Hematopoietic multipotent progenitor cell (in vitro differentiated cells): ENCODE measurements at regions not wholly inside any gene's neighbourhood (a gene's known extent, or its start where the extent isn't known, plus 50 kb on each side); places are given as distances from the start of the nearest gene placed in this dataset.
"Not testable (repeated sequence)": the region's sequence is repeated elsewhere in the genome, so short reads cannot be mapped to it uniquely, and the experiment has no call there.

Experiments used
- DNase-seq, 3 donors: peaks; one replicate each; pipeline ENCODE4 v3.0.0-alpha.2; 2011 to 2015; ENCODE audit warnings: low read depth in 2 of 3, low spot score in 2 of 3

- DNase-seq: not testable (repeated sequence)
These were observed 79.8 kb upstream of the ADGRL1 start for GRCh38 chr19:14285726-14286125.

GRCh38 chr19:14283813-14284520 lies 78.0 kb upstream of the ADGRL1 start:
- peak in 1 of 3 donors; percentile 53 for DNase-seq

- DNase-seq: not testable (repeated sequence)
These were observed 73.3 kb upstream of the ADGRL1 start for GRCh38 chr19:14279270-14279669.

DNA sequence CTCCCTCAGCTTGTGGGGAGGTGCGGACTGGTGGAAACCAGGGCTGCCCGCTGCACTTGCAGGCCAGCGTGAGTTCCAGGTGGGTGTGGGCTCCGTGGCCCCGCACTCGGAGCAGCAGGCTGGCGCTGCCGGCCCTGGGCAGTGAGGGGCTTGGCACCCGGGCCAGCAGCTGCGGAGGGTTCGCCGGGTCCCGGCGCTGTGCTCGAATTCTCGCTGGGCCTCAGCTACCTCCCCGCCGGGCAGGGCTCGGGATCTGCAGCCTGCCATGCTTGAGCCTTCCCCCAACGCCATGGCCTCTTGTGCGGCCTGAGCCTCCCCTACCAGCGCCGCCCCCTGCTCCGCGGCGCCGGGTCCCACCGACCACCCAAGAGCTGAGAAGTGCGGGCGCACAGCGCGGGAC lies 71.6 kb upstream of the ADGRL1 start:
- DNase-seq: no peak

GRCh38 chr19:14275823-14276222 lies 69.9 kb upstream of the ADGRL1 start:
- not testable (repeated sequence) for DNase-seq

GRCh38 chr19:14272623-14273022 lies 66.7 kb upstream of the ADGRL1 start:
- DNase-seq: no peak

- DNase-seq: no peak
These were observed 65.9 kb upstream of the ADGRL1 start for GRCh38 chr19:14271840-14272239.

DNA sequence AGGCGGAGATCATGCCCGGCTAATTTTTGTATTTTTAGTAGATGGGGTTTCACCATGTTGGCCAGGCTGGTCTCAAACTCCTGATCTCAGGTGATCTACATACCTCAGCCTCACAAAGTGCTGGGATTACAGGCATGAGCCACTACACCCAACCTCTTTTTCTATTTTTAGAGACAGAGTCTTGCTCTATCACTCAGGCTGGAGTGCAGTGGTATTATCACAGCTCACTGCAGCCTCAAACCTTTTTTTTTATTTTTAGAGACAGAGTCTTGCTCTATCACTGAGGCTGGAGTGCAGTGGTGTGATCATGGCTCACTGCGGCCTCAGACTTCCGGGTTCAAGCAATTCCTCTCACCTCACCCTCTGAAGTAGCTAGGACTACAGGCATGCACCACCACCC lies 64.6 kb upstream of the ADGRL1 start:
- DNase-seq: not testable (repeated sequence)

DNA sequence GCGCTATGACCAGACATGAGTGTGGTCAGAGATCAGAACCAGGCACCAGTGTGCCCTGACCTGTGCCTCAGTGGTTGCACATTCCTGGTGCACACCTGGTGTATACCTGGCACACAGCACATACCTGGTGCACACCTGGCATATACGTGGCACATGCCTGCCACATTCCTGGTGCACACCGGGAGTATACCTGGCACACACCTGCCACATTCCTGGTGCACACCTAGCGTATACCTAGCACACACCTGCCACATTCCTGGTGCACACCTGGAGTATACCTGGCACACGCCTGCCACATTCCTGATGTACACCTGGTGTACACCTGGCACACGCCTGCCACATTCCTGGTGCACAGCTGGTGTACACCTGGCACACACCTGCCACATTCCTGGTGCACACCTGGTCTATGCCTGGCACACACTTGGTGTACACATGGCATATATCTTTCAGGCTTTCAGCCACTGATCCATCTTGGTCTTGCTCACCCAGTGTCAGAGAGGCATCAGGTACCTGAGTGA lies 61.3 kb upstream of the ADGRL1 start:
- DNase-seq: no peak

GRCh38 chr19:14266208-14266607 lies 60.2 kb upstream of the ADGRL1 start:
- not testable (repeated sequence) for DNase-seq

DNA sequence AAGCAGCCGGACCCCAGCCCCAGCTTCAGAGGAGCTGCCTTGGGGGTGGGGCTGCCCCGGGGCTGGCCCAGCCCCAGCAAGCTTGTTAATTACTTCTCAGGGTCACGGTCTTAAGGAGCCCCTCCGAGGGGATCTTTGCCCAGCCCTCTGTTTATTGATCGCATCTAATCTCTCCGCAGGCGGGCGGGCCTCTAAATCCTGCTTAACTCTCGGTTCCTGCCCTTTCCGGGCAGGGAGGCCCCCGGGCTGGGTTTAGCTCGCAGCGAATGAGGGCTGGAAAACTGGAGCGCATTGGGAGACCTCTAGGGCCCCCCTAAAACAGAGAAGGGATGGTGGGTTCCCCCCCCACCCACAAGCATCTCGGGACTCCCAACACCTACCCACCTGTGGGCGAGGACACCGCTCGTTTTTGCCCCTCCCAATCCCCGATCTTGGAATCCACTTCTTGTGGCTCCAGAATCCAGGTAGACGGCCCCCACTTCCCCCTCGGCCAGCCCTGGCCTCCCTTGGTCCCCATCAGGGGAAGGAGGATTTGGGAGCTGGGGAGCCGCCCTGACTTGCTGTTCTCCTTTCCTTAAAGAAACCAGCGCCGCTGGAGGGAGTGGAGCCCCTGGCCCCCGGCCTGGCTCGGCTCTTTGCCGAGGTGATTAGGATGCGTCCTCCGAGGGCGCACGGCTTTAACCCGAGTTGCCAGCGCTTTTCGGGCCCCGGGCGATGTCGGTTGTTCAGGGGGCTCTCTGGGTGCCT lies 59.5 kb upstream of the ADGRL1 start:
- no peak for DNase-seq

DNA sequence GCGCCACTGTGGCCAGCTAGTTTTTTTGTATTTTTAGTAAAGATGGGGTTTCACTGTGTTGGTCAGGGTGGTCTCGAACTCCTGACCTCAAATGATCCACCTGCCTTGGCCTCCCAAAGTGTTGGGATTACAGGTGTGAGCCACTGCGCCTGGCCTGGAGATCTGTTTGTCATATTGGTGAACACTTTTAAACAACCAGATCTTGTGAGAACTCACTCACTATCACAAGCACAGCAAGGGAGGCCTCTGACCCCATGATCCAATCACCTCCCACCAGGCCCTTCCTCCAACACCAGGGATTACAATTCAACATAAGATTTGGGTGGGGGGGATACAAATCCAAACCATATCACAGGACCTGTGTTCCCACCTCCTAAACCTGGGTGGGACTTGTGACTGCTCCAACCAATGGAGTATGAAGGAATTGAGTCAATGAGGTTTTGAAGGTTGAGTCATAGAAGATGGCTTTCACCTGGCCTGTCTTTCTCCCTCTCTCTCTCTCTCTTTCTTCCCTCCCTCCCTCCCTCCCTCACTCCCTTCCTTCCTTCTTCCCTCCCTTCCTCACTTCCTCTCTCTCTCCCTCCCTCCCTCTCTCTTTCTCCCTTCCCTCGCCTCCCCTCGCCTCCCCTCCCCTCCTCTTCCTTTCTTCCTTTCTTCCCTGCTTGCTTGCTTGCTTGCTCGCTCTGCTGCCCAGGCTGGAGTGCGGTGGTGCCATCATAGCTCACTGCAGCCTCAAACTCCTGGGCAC lies 50.1 kb upstream of the ADGRL1 start:
- DNase-seq: not testable (repeated sequence)
